ENCODE measurements at regions not wholly inside any gene's neighbourhood (a gene's known extent, or its start where the extent isn't known, plus 50 kb on each side); places are given as distances from the start of the nearest gene placed in this dataset.
A peak's percentile ranks its signal among the peaks of the same experiment; 100 is the strongest.

GRCh38 chr11:103682318-103683184 is 353.9 kb upstream of the DDI1 start:
- TF ChIP-seq CTCF (conservative IDR thresholded peaks at IDR 0.05), result peak; percentile 92
- TF ChIP-seq EZH2 (IDR thresholded peaks at IDR 0.05; ENCODE audit: low read depth), result no peak

Data from PC-9 (cell line).